Gastroesophageal sphincter (tissue), 2 donors: ENCODE measurements at regions not wholly inside any gene's neighbourhood (a gene's known extent, or its start where the extent isn't known, plus 50 kb on each side); places are given as distances from the start of the nearest gene placed in this dataset.

Experiments used
- EP300 ChIP-seq: sonication (generic); formaldehyde crosslinking; IDR thresholded peaks from one replicate; pipeline ENCODE4 v1.6.1; 2017; ENCODE audit warnings: antibody characterized with exemption, mild to moderate bottlenecking
- POLR2A ChIP-seq, 2 donors: fragments of 450-650 bp; IDR thresholded peaks; one replicate each; pipeline ENCODE4 v1.6.1; 2017; ENCODE audit warnings: antibody characterized with exemption in 2 of 2, mild to moderate bottlenecking in 2 of 2, moderate library complexity in 1 of 2
- POLR2AphosphoS5 ChIP-seq: sonication (generic); formaldehyde crosslinking; IDR thresholded peaks from one replicate; pipeline ENCODE4 v1.6.1; 2017; ENCODE audit warnings: antibody characterized with exemption

- TF ChIP-seq POLR2A (IDR thresholded peaks at IDR 0.05), result no peak
- no peak for TF ChIP-seq EP300
- TF ChIP-seq POLR2AphosphoS5, result no peak
Observed at GRCh38 chr1:229900220-229900619, 166.8 kb upstream of the GALNT2 start.
